GM23338 (cell line): ENCODE measurements at regions not wholly inside any gene's neighbourhood (a gene's known extent, or its start where the extent isn't known, plus 50 kb on each side); places are given as distances from the start of the nearest gene placed in this dataset.

Source experiments
- CREB1 ChIP-seq: fragments of 250-450 bp; sonication (Bioruptor Pico); IDR thresholded peaks from 2 replicates; pipeline ENCODE4 v1.5.0; 2020; ENCODE audit warnings: low read depth, mild to moderate bottlenecking, moderate library complexity
- EZH2 ChIP-seq: fragments of 200-600 bp; sonication (generic); IDR thresholded peaks from one replicate; pipeline ENCODE4 v1.8.0; 2017; ENCODE audit warnings: antibody characterized with exemption, mild to moderate bottlenecking, low read depth; ENCODE audit not compliant: unreplicated experiment
- EZH2phosphoT487 ChIP-seq: fragments of 200-600 bp; sonication (generic); IDR thresholded peaks from one replicate; pipeline ENCODE4 v1.8.1; 2018; ENCODE audit warnings: antibody characterized with exemption; ENCODE audit not compliant: unreplicated experiment
- JUNB ChIP-seq: IDR thresholded peaks from one replicate; pipeline ENCODE4 v1.6.1; 2016; ENCODE audit warnings: antibody characterized with exemption; ENCODE audit not compliant: unreplicated experiment
- NANOG ChIP-seq: IDR thresholded peaks from 2 replicates; pipeline ENCODE4 v1.6.1; 2016; ENCODE audit warnings: antibody characterized with exemption, borderline replicate concordance
- POLR2AphosphoS5 ChIP-seq: IDR thresholded peaks from 2 replicates; pipeline ENCODE4 v1.6.1; 2016; ENCODE audit warnings: antibody characterized with exemption, low read depth
- STAT1 ChIP-seq: IDR thresholded peaks from one replicate; pipeline ENCODE4 v1.6.1; 2016; ENCODE audit warnings: antibody characterized with exemption; ENCODE audit not compliant: unreplicated experiment
- ZNF114 ChIP-seq: fragments of 250-450 bp; sonication (Bioruptor Pico); IDR thresholded peaks from 2 replicates; pipeline ENCODE4 v1.5.0; 2020; ENCODE audit warnings: mild to moderate bottlenecking, moderate library complexity
- ZNF331 ChIP-seq: fragments of 250-450 bp; sonication (Bioruptor Pico); IDR thresholded peaks from 2 replicates; pipeline ENCODE4 v1.5.0; 2020; ENCODE audit warnings: low read depth, mild to moderate bottlenecking, moderate library complexity
- ZNF462 ChIP-seq: fragments of 250-450 bp; sonication (Bioruptor Pico); IDR thresholded peaks from 2 replicates; pipeline ENCODE4 v1.5.0; 2020; ENCODE audit warnings: mild to moderate bottlenecking, moderate library complexity
- TF ChIP-seq, protein P1 (sequence below), 2 experiments: fragments of 200-600 bp in 1 of 2; sonication (generic) in 1 of 2; conservative IDR thresholded peaks; 2 replicates each; pipeline versions ENCODE4 v1.5.1 to v1.6.1; 2016 to 2017; ENCODE audit warnings: antibody characterized with exemption in 2 of 2, low read depth in 2 of 2, mild to moderate bottlenecking in 2 of 2, moderate library complexity in 1 of 2
- TF ChIP-seq, protein P2 (sequence below): IDR thresholded peaks from one replicate; pipeline ENCODE4 v1.6.1; 2018; ENCODE audit warnings: antibody characterized with exemption; ENCODE audit not compliant: unreplicated experiment
- TF ChIP-seq, protein P3 (sequence below): IDR thresholded peaks from 2 replicates; pipeline ENCODE4 v1.6.1; 2016; ENCODE audit warnings: antibody characterized with exemption

DNA sequence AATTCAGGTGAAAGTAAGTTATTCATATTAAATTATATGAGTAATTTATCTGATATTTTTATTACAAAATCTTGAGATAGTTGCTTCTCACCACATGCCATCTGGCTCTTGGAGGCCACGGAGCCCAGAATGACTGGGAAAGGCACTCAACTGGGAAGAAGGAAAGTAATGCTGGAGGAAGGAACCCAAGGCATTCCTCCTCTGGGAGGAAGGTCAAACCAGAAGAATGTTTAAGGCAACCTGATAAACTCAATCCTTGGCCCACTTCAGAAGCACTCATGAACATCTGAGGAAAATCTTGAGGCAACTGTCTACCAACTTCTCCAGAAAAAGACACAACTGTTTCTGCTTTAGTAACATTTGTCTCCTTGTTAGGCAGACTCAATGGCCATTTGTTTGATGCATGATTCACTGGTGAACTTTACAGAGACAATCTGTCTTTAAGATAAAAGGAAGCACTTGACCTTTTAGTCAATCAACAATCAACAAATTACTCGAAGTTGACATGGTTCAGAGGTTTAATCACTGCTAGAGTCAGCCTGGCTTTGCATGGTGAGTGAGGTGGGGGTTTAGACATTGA lies 261.4 kb upstream of the MME start:
- TF ChIP-seq CREB1 (CRISPR knock-in tag) = no peak
- no peak for TF ChIP-seq ZNF114 (CRISPR knock-in tag)
- TF ChIP-seq, protein P1, sequence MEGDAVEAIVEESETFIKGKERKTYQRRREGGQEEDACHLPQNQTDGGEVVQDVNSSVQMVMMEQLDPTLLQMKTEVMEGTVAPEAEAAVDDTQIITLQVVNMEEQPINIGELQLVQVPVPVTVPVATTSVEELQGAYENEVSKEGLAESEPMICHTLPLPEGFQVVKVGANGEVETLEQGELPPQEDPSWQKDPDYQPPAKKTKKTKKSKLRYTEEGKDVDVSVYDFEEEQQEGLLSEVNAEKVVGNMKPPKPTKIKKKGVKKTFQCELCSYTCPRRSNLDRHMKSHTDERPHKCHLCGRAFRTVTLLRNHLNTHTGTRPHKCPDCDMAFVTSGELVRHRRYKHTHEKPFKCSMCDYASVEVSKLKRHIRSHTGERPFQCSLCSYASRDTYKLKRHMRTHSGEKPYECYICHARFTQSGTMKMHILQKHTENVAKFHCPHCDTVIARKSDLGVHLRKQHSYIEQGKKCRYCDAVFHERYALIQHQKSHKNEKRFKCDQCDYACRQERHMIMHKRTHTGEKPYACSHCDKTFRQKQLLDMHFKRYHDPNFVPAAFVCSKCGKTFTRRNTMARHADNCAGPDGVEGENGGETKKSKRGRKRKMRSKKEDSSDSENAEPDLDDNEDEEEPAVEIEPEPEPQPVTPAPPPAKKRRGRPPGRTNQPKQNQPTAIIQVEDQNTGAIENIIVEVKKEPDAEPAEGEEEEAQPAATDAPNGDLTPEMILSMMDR (conservative IDR thresholded peaks at IDR 0.05; ENCODE audit: low read depth in 2 of 2) = no peak
- TF ChIP-seq, protein P2, sequence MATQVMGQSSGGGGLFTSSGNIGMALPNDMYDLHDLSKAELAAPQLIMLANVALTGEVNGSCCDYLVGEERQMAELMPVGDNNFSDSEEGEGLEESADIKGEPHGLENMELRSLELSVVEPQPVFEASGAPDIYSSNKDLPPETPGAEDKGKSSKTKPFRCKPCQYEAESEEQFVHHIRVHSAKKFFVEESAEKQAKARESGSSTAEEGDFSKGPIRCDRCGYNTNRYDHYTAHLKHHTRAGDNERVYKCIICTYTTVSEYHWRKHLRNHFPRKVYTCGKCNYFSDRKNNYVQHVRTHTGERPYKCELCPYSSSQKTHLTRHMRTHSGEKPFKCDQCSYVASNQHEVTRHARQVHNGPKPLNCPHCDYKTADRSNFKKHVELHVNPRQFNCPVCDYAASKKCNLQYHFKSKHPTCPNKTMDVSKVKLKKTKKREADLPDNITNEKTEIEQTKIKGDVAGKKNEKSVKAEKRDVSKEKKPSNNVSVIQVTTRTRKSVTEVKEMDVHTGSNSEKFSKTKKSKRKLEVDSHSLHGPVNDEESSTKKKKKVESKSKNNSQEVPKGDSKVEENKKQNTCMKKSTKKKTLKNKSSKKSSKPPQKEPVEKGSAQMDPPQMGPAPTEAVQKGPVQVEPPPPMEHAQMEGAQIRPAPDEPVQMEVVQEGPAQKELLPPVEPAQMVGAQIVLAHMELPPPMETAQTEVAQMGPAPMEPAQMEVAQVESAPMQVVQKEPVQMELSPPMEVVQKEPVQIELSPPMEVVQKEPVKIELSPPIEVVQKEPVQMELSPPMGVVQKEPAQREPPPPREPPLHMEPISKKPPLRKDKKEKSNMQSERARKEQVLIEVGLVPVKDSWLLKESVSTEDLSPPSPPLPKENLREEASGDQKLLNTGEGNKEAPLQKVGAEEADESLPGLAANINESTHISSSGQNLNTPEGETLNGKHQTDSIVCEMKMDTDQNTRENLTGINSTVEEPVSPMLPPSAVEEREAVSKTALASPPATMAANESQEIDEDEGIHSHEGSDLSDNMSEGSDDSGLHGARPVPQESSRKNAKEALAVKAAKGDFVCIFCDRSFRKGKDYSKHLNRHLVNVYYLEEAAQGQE = no peak
- TF ChIP-seq EZH2 = no peak
- TF ChIP-seq POLR2AphosphoS5 = no peak
- TF ChIP-seq NANOG = no peak
- TF ChIP-seq, protein P3, sequence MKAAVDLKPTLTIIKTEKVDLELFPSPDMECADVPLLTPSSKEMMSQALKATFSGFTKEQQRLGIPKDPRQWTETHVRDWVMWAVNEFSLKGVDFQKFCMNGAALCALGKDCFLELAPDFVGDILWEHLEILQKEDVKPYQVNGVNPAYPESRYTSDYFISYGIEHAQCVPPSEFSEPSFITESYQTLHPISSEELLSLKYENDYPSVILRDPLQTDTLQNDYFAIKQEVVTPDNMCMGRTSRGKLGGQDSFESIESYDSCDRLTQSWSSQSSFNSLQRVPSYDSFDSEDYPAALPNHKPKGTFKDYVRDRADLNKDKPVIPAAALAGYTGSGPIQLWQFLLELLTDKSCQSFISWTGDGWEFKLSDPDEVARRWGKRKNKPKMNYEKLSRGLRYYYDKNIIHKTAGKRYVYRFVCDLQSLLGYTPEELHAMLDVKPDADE = no peak
- no peak for TF ChIP-seq STAT1
- no peak for TF ChIP-seq EZH2phosphoT487
- no peak for TF ChIP-seq JUNB
- TF ChIP-seq ZNF331 (CRISPR knock-in tag) = no peak
- TF ChIP-seq ZNF462 = no peak
